Hindlimb muscle (tissue), 1 donor: ENCODE measurements at regions not wholly inside any gene's neighbourhood (a gene's known extent, or its start where the extent isn't known, plus 50 kb on each side); places are given as distances from the start of the nearest gene placed in this dataset.
"Not testable (repeated sequence)": the region's sequence is repeated elsewhere in the genome, so short reads cannot be mapped to it uniquely, and the experiment has no call there.

Experiments
- DNase-seq: peaks from one replicate; pipeline ENCODE4 v3.0.0-alpha.2; 2013

- DNase-seq = not testable (repeated sequence)
Measured at GRCh38 chr15:88965097-88965496, 51.9 kb upstream of the MFGE8 start.

- no peak for DNase-seq
Measured at GRCh38 chr15:88970232-88970631, 57.1 kb upstream of the MFGE8 start.

- no peak for DNase-seq
Measured at GRCh38 chr15:88974392-88974791, 61.2 kb upstream of the MFGE8 start.

- DNase-seq = no peak
Measured at GRCh38 chr15:88975891-88976290, 62.7 kb upstream of the MFGE8 start.

- no peak for DNase-seq
Measured at GRCh38 chr15:88976656-88977055, 63.5 kb upstream of the MFGE8 start.

- DNase-seq = no peak
Measured at GRCh38 chr15:88979674-88980073, 66.5 kb upstream of the MFGE8 start.

- DNase-seq = no peak
Measured at GRCh38 chr15:88980498-88980897, 67.3 kb upstream of the MFGE8 start.

- no peak for DNase-seq
Measured at GRCh38 chr15:88981244-88982215, 68.4 kb upstream of the MFGE8 start.

- DNase-seq = peak; percentile 63
Measured at GRCh38 chr15:88982304-88982945, 69.2 kb upstream of the MFGE8 start.

GRCh38 chr15:88982946-88983342 lies 69.8 kb upstream of the MFGE8 start:
- DNase-seq = no peak

GRCh38 chr15:88983861-88984429 lies 70.8 kb upstream of the MFGE8 start:
- no peak for DNase-seq

GRCh38 chr15:88985547-88986393 lies 72.6 kb upstream of the MFGE8 start:
- DNase-seq = no peak

- no peak for DNase-seq
Measured at GRCh38 chr15:88986949-88987590, 73.9 kb upstream of the MFGE8 start.

- no peak for DNase-seq
Measured at GRCh38 chr15:88987591-88987933, 74.4 kb upstream of the MFGE8 start.

- DNase-seq = no peak
Measured at GRCh38 chr15:88987934-88988671, 74.9 kb upstream of the MFGE8 start.

GRCh38 chr15:88989578-88989977 lies 76.4 kb upstream of the MFGE8 start:
- DNase-seq = no peak

GRCh38 chr15:88990185-88990679 lies 77.1 kb upstream of the MFGE8 start:
- no peak for DNase-seq

GRCh38 chr15:88992216-88992615 lies 79.0 kb upstream of the MFGE8 start:
- DNase-seq = no peak

GRCh38 chr15:88992912-88993376 lies 79.8 kb upstream of the MFGE8 start:
- DNase-seq = no peak

GRCh38 chr15:88993662-88994061 lies 80.5 kb upstream of the MFGE8 start:
- DNase-seq = no peak

- no peak for DNase-seq
Measured at GRCh38 chr15:88994286-88994685, 81.1 kb upstream of the MFGE8 start.
